SKM-1 treated with dmso at 0.1 percent for 144 hours (cell line): ENCODE measurements at regions not wholly inside any gene's neighbourhood (a gene's known extent, or its start where the extent isn't known, plus 50 kb on each side); places are given as distances from the start of the nearest gene placed in this dataset.
"Not testable (repeated sequence)": the region's sequence is repeated elsewhere in the genome, so short reads cannot be mapped to it uniquely, and the experiment has no call there.

Experiments used
- DNase-seq: peaks from one replicate; lab custom pipeline; 2025; ENCODE audit not compliant: unreplicated experiment; lab: John Stamatoyannopoulos, UW

DNA sequence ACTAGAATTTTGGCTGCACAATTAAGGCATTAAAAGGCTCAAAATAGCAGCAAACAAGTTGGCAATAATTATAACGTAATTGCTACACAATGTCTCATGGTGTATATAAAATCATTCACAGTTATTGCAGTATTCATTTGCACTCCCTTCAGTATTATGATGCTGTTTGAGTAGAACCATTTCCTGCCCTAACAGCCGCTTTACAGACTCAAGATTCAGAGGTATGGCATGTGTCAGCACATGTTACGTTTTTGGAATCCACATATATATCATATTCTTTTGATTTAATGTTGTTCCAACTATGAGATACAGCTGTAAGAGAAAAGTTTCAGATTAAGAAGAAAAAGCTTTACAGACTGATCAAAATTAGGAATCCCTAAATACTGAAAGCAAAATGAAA, 56.3 kb upstream of the NCKAP5 start:
- no peak for DNase-seq

DNA sequence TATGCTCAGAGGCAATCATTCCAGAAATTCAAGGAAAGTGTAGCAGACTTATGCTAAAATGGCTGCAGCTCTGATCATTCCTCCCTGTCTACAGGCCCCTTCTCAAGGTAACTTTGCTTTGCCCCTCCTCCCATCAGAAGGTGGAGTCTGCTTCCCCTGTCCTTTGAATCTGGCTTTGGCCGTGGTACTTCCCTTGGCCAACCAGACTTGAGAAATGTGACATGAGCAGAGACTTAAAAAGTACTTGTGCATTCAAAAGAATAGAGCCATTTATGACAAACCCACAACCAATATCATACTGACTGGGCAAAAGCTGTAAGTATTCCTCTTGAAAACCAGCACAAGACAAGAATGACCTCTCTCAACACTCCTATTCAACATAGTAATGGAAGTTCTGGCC, 59.5 kb upstream of the NCKAP5 start:
- DNase-seq: no peak

DNA sequence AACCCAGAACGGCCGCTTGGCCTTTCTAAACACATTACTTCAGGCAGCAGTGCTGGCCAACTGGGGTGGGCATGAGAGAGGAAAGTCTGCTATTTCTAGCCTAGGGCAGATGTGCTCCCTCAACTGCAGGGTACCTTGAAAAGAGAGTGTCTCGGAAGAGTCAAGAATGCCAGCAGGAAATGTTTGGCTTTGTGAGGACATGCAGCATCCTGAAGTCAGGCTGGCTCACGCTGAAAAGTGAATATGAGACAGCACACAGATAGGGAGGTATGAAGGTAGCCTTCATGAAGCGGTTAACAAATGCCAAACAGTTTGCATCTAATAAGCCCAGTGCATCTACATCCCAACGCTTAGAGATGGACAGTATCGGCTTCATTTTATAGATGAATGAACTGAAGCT, 65.0 kb upstream of the NCKAP5 start:
- no peak for DNase-seq

DNA sequence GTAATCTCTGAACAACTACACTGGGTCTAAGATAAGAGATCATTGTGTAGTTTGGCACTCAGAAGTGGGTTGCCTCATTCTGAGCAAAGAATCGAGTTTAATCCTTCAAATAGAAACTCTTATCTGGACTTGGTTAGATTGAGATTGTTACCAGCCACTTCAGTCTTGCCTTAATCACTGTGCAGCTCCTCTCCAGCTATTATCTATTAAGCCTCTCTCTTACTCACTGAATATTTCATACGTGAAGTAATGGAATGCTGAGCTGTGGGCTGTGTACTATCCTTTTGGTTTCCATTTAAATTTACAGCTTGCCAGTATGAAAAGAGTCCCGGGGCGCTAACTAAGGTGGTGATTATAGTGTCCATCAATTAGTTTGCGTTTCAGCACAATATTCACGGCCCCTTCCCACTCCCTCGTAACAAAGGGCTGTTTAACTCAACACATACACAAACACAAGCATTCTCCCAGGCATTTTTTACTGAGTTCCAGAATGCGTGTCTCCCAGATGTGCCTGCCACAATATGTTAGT, 65.7 kb upstream of the NCKAP5 start:
- DNase-seq: no peak

DNA sequence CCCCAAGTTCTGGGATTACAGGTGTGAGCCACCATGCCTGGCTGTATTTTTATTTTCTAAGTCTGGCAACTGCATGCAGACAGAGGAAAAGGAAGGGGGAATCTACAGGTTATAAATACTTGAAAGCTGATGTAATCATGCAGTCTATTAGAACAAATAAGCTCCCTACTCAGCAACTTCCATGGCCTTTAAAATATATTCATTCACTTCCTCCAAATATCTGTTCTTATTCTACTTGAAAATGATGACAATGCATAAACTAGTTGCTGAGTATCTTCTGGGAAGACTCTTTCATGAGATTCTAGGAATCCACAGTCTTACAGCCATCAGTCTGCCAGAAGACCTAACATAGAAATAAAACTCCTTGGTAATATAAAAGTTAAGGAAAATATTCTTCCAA, 66.9 kb upstream of the NCKAP5 start:
- no peak for DNase-seq

DNA sequence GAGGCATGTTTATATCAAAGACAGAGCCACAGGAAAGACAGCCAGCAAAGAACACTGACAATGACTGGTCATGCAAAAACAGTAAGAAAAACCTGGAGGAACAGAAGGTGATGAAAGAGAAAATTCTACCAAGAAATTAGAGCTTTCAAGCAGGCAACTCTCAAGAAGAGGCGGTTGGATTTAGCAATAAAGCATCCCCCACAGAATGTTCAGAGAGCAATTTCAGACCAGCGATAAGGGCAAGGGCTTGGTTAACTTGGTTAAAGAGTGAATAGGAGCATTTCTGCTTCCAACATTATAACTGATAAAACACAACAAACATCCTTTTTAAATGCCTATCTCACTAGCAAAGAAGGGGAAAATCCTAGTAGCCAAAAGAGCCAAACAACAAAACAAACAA, 68.0 kb upstream of the NCKAP5 start:
- no peak for DNase-seq

DNA sequence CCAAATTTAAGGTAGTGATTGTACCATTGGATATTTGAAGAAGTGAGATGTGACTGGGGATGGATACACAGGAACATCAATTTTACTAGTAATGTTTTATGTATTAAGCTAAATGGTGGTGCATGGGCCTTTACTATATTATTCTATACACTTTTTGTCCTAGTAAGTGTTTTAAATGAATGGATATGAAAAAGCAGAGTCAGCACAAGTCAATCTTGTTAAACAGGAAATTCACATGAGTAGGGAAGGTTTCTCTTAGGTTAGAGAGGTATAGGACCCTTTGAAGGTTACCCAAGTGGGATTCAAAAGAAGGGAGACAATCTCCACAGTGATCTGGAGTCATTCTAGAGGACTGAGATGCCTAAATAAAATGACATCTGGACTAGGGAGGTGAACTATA, 71.8 kb upstream of the NCKAP5 start:
- DNase-seq: no peak

DNA sequence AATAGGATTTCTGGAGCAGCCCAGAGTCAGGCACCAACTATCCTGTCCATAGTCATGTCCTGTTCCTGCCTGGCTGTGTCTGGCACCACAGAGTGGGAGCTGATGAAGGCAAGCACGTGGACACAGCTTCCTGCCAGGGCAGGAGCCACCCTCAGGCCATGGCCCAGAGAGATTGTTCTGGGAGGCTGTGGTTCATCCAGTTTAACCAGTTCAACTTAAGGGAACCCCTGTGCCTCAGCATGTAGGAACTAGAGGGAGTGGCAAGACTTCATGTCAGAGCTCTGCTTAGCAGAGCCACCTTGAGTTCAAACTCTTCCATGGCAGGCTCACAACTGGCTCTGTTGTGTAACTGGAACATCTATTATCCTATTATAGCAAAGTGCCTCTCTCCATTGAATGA, 73.2 kb upstream of the NCKAP5 start:
- DNase-seq: peak; percentile 2

DNA sequence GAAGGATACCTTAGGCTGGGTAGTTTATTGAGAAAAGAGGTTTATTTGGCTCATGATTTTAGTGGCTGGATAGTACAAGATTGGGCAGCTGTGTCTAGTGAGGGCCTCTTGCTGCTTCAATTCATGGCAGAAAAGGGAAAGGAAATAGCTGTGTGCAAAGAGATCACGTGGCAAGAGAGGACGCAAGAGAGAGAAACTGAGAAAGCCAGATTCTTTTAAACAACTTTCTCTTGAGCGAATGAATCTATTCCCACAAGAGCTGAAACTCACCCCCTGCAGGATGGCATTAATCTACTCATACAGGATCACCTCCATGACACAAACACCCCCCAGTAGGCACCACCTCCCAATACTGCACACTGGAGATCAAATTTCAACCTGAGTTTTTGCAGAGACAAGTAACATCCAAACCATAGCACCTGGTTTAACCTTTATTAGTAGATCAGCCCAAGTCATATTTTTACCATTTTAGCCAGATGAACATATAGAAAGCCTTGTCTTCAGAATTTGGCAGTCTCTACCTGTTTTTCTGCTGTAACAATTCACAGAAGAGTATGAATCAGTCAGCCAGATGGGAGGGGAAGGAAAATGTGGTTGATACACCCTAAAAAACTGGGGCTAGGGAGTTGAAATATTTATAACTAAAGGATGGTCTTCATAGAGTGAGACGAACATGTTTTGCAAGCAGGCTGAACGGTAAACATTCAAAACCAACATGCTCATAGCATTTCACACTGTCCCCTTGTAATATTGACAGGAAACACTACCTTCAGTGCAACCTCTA, 73.9 kb upstream of the NCKAP5 start:
- DNase-seq: no peak

DNA sequence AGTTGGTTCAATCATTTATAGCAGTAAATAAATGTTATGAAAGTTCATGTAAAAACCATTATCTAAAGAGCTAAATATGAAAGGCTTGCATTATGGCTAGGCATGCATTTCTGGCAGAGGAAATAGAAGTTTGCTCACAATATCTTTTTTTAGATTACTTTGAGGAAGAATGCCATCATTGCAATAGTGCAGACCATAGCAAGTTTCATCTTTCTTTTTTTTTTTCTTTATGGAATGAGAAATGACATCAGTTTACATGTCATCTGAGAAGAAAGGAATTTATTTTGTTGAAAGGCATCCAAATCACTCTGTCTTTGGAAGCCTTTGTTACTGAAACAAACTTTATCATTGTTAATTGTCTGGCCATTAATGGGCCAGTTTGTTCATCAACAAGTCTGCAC, 74.5 kb upstream of the NCKAP5 start:
- no peak for DNase-seq

DNA sequence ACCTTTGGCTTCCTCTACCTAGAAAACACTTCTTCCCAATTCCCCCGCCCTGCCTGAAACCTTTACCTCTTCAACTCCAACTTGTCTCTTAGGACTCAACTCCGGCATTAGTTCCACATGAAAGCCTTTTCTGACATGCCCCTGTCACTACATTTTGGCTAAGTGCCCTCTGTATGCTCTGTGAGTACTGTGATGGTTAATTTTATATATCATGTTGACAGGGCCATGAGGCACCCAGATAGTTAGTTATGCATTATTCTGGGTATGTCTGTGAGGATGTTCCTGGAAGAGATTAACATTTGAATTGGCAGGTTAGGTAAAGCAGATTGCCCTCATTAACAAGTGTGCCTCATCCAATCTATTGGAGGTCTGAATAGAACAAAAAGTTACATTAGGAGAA, 75.6 kb upstream of the NCKAP5 start:
- DNase-seq: no peak

DNA sequence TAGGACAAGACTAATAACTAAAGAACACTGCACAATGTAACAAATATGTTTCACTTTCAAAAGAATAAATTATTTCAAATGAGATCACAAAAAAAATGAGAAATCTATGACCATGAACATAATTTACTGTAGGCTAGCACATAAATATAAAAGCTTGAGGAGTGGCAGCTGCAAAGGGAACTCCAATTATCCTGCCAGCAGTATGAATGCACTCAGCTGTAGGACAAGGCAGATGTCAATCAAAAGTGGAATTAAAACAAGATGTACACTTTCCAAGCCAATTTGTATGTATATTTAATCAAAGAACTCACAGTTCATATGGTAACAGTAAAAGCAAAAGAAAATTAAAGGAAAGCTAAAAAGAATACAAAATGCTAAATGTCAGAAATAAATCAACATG, 76.6 kb upstream of the NCKAP5 start:
- DNase-seq: no peak

DNA sequence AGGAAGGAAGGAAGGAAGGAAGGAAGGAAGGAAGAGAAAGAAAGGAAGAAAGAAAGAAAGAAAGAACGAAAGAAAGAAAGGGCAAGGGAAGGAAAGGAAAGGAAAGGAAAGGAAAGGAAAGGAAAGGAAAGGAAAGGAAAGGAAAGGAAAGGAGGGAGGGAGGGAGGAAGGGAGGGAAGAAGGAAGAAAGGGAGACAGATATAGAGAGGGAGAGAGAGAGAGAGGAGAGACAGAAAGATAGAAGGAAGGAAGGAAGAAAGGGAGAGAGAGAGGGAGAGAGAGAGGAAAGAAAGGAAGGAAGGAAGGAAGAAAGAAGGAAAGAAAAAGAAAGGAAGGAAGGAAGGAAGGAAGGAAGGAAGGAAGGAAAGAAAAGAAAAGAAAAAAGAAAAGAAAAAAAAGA, 79.1 kb upstream of the NCKAP5 start:
- DNase-seq: not testable (repeated sequence)

DNA sequence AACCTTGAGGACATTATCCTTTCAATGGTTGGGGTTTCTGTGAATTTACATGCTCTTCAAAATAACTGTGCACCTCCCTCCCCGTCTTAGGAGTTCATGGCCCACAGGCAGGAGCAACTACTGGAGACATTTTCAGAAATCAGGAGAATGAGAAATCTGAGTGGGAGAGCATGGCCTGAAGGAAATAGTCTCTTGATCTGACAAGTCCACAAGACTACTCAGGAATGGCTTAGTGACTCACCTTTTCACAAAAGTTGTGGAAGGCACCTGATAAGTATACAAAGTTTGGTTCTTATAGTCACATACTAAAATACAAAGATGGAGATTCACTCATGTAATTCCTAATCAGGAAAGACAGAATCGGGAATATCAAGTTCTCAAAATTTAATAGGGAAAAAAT, 83.6 kb upstream of the NCKAP5 start:
- no peak for DNase-seq

DNA sequence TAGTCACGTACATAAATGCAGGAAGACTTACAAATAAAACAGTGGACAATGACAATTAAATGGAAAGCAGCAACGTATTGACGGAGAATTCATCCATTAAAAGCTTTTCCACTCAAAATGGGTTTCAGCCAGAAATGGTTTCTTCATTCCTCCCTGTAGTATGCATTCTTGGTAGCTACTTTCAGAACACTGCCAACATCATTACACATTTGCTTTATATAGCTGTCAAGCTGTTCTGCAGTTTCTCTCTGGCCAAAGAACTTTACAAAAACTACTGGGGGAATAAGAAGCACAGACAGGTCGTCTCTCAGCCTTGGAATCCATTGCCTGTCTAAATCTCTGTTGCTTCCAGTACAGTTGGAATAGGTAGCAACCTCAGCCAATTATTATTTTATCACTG, 84.1 kb upstream of the NCKAP5 start:
- DNase-seq: no peak

DNA sequence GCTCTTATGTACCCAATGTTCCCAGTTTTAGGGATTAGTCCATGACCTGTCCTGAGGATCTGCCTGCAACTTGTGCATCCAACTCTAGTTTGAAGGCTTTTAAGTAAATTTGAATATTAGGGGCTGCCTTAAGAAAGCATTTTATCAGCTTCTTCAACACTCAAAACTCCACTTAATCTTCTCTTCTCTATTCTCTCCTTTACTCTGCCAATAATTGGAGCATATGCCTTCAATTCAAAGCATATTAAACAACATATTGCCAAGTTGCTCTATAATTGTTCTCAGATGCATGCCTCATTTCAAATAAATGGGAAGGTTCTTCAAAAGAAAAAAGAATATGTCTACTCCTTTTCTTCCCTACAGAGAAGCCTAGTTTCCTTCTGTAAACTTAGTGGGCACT, 84.8 kb upstream of the NCKAP5 start:
- DNase-seq: no peak

DNA sequence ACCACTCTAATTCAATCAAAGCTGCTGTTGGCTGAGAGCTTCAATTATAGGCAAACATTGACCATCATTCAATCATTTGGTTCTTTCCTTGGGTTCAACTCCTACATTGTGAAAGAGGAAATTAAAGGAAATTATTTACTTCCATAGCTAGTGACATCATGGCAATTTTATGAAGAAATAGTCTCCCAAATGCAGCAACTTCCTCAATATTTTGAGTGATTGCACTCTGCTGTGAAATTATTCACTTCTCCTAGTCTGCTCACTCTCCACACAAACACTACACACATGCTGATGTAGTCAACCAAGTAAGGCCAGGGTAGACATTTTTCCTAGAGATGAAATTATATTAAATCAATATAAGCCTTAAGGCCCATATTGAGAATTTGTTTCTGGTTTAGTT, 86.7 kb upstream of the NCKAP5 start:
- peak; percentile 3 for DNase-seq

DNA sequence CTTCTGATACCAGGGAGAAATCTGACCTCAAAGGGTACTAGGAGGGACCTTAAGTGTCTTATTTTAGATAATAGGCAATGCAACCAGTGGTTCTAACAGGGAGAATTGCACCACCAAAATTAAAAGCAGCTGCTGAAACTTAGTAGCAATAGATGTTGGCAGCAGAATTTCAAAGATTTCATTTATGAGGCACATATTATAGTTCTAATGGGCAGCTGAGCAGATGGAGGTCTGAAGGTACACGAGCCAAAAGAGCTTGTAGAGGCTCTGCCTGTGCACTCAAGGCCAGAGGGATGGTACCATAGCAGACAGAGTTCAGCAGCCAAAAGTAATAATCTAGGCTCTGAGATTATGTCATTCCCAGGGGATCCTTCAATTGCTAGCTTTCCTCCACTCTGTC, 87.3 kb upstream of the NCKAP5 start:
- DNase-seq: no peak

DNA sequence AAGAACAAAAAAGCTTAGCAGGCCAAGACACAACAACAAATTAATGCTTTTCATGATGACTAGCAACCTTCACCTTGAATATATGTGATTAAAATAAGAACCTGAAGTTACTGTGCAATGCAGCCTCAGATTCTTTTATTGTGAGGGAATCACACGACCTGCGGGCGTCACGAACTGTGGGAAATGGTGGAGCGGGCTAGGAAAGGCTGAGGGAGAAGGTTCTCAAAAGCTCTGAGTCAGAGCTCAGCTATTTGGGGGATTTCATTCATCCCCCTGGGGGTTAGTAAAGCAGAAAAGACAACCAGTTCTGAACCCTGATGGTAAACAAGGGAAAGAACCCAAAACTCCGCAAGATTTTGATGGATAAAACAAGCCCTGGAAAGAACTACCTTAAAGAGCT, 89.3 kb upstream of the NCKAP5 start:
- no peak for DNase-seq

DNA sequence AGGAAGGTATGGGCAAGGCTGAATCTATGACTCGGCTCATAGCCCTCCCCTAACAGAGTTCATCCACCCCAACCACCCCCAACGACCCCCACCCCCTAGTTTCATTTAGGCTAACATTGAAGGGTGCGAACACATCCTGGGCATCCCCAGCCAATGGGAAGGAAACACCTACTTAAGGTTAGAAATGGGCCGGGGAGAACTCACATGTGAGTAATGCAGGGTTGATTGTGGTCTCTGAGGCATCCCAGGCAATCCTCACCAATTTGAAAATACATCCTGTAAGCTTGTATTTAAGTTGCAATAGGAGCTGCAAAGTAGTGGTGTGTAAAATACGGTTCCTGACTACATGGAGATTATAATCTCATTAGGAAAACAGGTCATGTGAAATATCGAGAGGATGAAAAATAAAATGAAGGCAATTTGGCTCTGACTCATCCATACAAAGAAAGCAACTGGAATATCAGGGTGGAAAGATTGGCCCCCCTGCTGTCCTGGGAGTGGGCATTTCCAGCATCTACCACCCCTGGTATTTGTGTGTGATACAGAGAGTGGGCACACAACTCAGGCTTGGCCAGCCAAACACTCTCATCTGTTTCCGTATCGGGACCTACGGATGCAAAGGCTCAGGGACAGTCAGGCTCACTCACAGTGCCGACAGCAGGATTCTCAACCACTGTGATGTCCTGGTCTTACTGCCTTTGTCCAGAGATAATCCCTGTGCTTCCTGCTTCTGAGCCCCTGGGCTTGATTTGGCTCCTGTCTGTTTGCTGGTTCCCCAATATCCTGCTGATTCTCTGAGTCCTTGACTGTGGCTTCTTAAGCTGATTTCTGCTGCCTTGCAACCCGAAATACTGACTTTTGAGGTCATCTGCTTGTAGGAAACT, 90.0 kb upstream of the NCKAP5 start:
- no peak for DNase-seq

DNA sequence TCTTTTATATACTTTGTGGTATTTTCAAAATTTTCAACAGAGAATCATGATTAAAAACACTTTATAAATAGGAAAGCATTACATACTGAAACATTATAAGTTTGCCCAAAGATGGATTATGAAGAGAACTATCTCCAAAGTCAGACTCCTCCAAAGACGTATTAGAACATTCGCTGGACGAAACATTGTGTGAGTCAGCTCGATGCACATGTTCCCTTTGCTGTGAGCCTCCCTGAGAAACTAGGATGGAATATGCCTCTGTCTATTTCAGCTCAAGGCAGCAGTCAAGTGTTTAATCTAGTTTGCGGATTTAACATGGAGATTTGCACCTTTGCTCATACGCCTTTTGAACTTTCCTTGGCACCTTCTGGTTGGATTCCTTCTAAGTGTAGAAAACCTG, 92.2 kb upstream of the NCKAP5 start:
- no peak for DNase-seq

DNA sequence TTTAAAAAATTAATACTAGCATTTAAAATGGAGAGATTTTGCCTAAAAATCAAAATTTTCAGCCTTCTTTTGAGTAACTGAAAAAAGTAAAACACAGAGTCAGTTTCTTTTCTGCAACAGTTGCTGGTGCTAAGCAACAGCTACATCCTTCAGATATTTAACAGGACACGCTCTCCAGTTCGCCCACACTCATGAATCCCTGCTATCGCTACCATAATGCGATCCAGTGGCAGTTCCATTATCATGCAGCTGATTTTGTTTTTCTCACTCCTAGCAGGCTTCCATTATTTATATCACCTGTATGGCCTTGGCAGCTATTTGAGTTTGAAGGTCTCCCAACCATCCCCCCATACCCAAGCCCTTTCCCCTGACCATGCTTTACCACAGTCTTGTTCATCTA, 93.1 kb upstream of the NCKAP5 start:
- DNase-seq: no peak
